Thymus (tissue), 11 donors: ENCODE measurements at regions not wholly inside any gene's neighbourhood (a gene's known extent, or its start where the extent isn't known, plus 50 kb on each side); places are given as distances from the start of the nearest gene placed in this dataset.
"Not testable (repeated sequence)": the region's sequence is repeated elsewhere in the genome, so short reads cannot be mapped to it uniquely, and the experiment has no call there.

ENCODE experiments used
- DNase-seq, 9 donors: peaks; one replicate each; pipeline ENCODE4 v3.0.0-alpha.2; 2013; ENCODE audit warnings: low spot score in 9 of 9, low read depth in 6 of 9, missing footprints in 1 of 9
- H3K27ac ChIP-seq, 2 donors: one replicate each; pipeline ENCODE4 v1.5.1; 2013; ENCODE audit warnings: control low read depth in 1 of 2, low read depth in 1 of 2, low read length in 1 of 2, mild to moderate bottlenecking in 1 of 2, moderate library complexity in 1 of 2
- H3K27me3 ChIP-seq, 2 donors: one replicate each; pipeline ENCODE4 v1.5.1; 2013; ENCODE audit warnings: low read length in 1 of 2; ENCODE audit not compliant: control insufficient read depth in 2 of 2, insufficient read depth in 1 of 2
- H3K36me3 ChIP-seq, 2 donors: one replicate each; pipeline ENCODE4 v1.5.1; 2013; ENCODE audit warnings: low read length in 1 of 2, mild to moderate bottlenecking in 1 of 2, moderate library complexity in 1 of 2; ENCODE audit not compliant: control insufficient read depth in 2 of 2, insufficient read depth in 2 of 2
- H3K4me1 ChIP-seq, 2 donors: one replicate each; pipeline ENCODE4 v1.5.1; 2013; ENCODE audit warnings: low read length in 2 of 2; ENCODE audit not compliant: control insufficient read depth in 2 of 2, insufficient read depth in 2 of 2
- H3K4me3 ChIP-seq, 2 donors: one replicate each; pipeline ENCODE4 v1.5.1; 2013; ENCODE audit warnings: low read length in 2 of 2, control low read depth in 1 of 2, mild to moderate bottlenecking in 1 of 2
- H3K9me3 ChIP-seq, 2 donors: one replicate each; pipeline ENCODE4 v1.5.1; 2013; ENCODE audit warnings: low read length in 1 of 2, mild to moderate bottlenecking in 1 of 2; ENCODE audit not compliant: control insufficient read depth in 2 of 2, insufficient read depth in 1 of 2
- WGBS: extraction: QIAGEN DNeasy Blood & Tissue Kit; methylation state at CpG from one replicate; pipeline ENCODE4 v1.1.7; 2013; 5-methylcytosine and 5-hydroxymethylcytosine counted together
- donor health status: healthy.

DNA sequence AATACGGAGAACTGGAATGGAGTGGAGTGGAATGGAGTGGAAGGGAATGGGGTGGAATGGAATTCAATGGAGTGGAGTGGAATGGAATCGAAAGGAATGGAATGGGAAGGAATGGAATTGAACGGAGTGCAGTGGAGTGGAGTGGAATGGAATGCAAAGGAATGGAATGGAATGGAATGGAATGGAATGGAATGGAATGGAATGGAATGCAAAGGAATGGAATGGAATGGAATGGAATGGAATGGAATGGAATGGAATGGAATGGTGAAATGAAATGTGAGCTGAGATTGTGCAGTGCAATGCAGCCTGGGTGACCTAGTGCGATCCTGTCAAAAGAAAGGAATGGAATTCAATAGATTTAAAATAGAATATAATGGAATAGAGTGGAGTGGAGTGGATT is 357.3 kb upstream of the WSB1 start:
- H3K27me3 ChIP-seq, H3K27ac ChIP-seq, DNase-seq, H3K4me3 ChIP-seq, H3K36me3 ChIP-seq, H3K4me1 ChIP-seq: not testable (repeated sequence)
- H3K9me3 ChIP-seq, result peaks cover 0 to 13% of the 10 kb centered on the region in 2 donors
- WGBS, result 84% methylated on average over 4 of the region's 4 CpGs

DNA sequence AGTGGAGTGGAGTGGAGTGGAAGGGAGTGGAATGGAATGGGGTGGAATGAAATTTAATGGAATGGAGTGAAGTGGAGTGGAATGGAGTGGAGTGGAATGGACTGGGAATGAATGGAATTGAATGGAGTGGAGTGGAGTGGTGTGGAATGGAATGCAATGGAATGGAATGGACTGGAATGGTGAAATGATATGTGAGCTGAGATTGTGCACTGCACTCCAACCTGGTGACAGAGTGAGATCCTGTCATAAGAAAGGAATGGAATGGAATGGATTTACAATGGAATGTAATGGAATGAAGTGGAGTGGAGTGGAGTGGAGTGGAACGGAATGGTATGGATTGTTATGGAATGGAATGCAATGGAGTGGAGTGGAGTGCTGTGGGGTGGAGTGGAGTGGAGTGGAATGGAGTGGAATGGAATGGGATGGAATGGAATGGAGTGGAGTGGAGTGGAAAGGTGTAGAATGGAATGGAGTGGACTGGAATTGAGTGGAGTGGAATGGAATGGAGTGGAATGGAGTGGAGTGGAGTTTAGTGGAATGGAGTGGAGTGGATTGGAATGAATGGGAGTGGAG is 356.1 kb upstream of the WSB1 start:
- H3K4me1 ChIP-seq, H3K36me3 ChIP-seq, H3K27me3 ChIP-seq, H3K27ac ChIP-seq, H3K4me3 ChIP-seq, DNase-seq: not testable (repeated sequence)
- peaks cover 0 to 13% of the 10 kb centered on the region in 2 donors for H3K9me3 ChIP-seq
- WGBS, result 50% methylated on average over 1 of the region's 1 CpG

DNA sequence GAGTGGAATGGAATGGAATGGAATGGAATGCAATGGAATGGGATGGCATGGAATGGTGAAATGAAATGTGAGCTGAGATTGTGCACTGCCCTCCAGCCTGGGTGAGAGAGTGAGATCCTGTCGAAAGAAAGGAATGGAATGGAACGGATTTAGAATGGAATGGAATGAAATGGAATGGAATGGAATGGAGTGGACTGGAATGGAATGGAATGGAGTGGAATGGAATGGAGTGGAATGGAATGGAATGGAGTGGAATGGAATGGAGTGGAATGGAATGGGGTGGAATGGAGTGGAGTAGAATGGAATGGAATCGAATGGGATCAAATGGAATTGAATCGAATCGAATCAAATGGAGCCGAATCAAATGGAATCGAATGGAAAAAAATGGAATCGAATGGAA is 354.2 kb upstream of the WSB1 start:
- not testable (repeated sequence) for H3K36me3 ChIP-seq, H3K27ac ChIP-seq, H3K4me1 ChIP-seq, H3K4me3 ChIP-seq, H3K27me3 ChIP-seq, DNase-seq
- WGBS, result 83% methylated on average over 8 of the region's 8 CpGs
- H3K9me3 ChIP-seq, result peaks cover 0 to 13% of the 10 kb centered on the region in 2 donors

DNA sequence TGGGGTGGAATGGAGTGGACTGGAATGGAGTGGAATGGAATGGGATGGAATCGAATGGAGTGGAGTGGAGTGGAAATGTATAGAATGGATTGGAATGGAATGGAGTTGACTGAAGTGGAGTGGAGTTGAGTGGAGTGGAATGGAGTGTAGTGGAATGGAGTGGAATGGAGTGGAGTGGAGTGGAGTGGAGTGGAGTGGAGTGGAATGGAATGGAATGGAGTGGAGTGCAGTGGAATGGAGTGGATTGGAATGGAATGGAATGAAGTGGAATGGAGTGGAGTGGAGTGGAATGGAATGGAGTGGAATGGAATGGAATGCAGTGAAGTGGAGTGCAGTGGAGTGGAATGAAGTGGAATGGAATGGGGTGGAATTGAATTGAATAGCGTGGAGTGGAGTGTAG is 353.3 kb upstream of the WSB1 start:
- not testable (repeated sequence) for H3K27ac ChIP-seq, H3K27me3 ChIP-seq, H3K4me3 ChIP-seq, H3K4me1 ChIP-seq, DNase-seq, H3K36me3 ChIP-seq
- peaks cover 0 to 13% of the 10 kb centered on the region in 2 donors for H3K9me3 ChIP-seq
- WGBS, result 53% methylated on average over 2 of the region's 2 CpGs

DNA sequence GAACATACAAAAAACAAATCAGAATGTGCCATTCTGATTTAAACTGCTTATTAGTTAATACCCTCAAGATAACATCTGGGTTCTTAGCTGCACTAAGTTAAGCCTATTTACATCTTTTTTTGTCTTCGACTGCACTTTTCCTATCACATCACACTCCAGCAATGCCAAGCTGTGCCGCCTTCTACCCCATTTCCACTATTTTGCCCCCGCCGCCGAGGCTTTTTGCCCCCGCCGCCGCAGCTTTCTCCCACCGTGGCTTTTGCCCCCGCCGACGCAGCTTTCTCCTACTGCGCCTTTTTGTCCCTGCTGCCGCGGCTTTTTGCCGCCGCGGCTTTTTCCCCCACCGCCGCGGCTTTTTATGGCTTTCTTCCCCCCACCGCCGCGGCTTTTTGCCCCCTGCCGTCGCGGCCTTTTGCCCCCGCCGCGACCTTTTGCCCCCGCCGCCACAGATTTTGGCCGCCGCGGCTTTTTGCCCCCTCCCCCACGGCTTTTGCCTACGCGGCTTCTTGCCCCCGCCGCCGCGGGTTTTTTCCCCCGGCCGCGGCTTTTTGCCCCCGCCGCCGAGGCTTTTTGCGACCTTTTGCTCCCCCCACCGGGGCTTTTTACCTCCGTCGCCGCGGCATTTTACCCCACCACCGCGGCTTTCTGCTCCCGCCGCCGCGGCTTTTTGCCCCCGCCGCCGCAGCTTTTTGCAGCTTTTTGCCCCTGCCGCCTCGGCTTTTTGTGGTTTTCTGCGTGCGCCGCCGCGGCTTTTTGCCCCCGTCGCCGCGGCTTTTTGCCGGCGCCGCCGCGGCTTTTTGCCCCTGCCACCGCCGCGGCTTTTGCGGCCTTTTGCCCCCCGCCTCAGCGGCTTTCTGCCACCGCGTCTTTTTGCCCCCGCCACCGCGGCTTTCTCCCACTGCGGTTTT is 331.4 kb upstream of the WSB1 start:
- Histone ChIP-seq H3K4me3 (no peak overlapping the region), H3K27ac (no peak overlapping the region), H3K4me1 (no peaks in the 10 kb centered on the region), H3K27me3 (peaks cover 0 to 12% of the 10 kb centered on the region in 2 donors), H3K9me3 (peaks cover 7 to 11% of the 10 kb centered on the region in 2 donors), H3K36me3 (no peaks in the 10 kb centered on the region)
- 52% methylated on average over 91 of the region's 91 CpGs for WGBS
- DNase-seq, result no peak

DNA sequence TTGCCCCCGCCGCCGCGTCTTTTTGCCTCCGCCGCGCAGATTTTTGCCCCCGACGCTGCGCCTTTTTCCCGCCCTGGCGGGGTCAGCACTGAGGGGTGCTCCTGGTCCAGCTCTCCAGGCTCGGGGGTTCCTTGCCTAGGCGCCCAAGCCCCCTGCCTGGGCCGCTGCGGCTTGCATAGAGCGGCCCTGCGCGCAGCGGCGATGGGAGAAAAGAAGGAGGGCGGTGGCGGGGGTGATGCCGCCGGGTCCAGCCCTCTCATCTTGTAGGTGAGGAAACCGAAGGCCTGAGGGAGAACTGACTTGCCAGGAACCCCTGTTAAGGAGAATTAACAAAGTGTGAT is 330.8 kb upstream of the WSB1 start:
- DNase-seq, result no peak
- Histone ChIP-seq H3K4me3 (no peak overlapping the region), H3K36me3 (no peaks in the 10 kb centered on the region), H3K9me3 (peaks cover 7 to 11% of the 10 kb centered on the region in 2 donors), H3K27me3 (peaks cover 0 to 12% of the 10 kb centered on the region in 2 donors), H3K27ac (no peak overlapping the region), H3K4me1 (no peaks in the 10 kb centered on the region)
- 57% methylated on average over 26 of the region's 26 CpGs for WGBS

DNA sequence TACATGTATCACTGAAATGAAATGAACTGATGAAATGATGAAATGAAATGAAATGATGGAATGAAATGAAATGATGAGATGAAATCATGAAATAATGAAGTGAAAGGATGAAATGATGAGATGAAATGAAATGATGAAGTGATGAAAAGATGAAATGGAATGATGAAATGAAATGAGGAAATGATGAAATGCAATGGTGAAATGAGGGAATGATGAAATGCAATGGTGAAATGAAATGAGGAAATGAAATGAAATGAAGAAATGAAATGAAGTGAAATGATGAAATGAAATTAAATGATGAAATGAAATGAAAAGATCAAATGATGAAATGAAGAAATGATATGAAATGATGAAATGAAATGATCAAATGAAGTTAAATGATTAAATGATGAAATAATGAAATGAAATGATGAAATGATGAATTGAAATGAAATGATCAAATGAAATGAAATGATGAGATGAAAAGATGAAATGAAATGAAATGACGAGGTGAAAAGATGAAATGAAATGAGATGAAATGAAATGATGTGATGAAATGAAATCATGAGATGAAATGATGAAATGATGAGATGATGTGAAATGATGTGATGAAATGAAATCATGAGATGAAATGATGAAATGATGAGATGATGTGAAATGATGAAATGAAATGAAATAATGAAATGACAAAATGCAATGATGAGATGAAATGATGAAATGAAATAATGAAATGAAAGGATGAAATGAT is 327.9 kb upstream of the WSB1 start:
- 83% methylated on average over 1 of the region's 1 CpG for WGBS
- H3K4me3 ChIP-seq, H3K27ac ChIP-seq, H3K4me1 ChIP-seq, H3K36me3 ChIP-seq, DNase-seq: not testable (repeated sequence)
- Histone ChIP-seq H3K27me3 (peaks cover 0 to 12% of the 10 kb centered on the region in 2 donors), H3K9me3 (peaks cover 7 to 11% of the 10 kb centered on the region in 2 donors)

DNA sequence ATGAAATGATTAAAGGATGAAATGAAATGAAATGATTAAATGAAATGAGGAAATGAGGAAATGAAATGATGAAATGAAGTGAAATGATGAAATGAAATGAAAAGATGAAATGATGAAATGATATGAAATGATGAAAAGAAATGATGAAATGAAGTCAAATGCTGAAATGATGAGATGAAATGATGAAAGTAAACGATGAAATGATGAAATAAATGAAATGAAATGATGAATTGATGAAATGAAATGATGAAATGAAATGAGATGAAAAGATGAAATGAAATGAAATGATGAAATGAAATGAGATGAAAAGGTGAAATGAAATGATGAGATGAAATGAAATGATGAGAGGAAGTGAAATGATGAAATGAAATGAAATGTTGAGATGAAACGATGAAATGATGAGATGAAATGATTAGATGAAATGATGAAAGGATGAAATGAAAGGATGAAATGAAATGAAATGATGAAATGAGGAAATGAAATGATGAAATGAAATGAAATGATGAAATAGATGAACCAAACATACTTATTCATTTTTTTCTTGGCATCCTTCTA is 327.2 kb upstream of the WSB1 start:
- not testable (repeated sequence) for H3K4me1 ChIP-seq, H3K36me3 ChIP-seq, DNase-seq, H3K27ac ChIP-seq, H3K4me3 ChIP-seq
- peaks cover 0 to 12% of the 10 kb centered on the region in 2 donors for H3K27me3 ChIP-seq
- 54% methylated on average over 2 of the region's 2 CpGs for WGBS
- peaks cover 7 to 11% of the 10 kb centered on the region in 2 donors for H3K9me3 ChIP-seq
